Brain microvascular endothelial cell (primary cell): ENCODE measurements at regions not wholly inside any gene's neighbourhood (a gene's known extent, or its start where the extent isn't known, plus 50 kb on each side); places are given as distances from the start of the nearest gene placed in this dataset.
"Not testable (repeated sequence)": the region's sequence is repeated elsewhere in the genome, so short reads cannot be mapped to it uniquely, and the experiment has no call there.

Source experiments
- DNase-seq: peaks from one replicate; pipeline ENCODE4 v3.0.0-alpha.2; 2020
- H3K27ac ChIP-seq: fragments of 250-450 bp; sonication (Bioruptor Pico); 2 replicates; pipeline ENCODE4 v1.5.1; 2020; ENCODE audit warnings: mild to moderate bottlenecking, moderate library complexity
- H3K27me3 ChIP-seq: fragments of 250-450 bp; sonication (Bioruptor Pico); replicated peaks from 2 replicates; pipeline ENCODE4 v1.5.1; 2020; ENCODE audit warnings: mild to moderate bottlenecking
- H3K36me3 ChIP-seq: fragments of 250-450 bp; sonication (Bioruptor Pico); replicated peaks from 2 replicates; pipeline ENCODE4 v1.5.1; 2020; ENCODE audit warnings: mild to moderate bottlenecking
- H3K4me3 ChIP-seq: 2 replicates; pipeline ENCODE4 v1.5.1; 2011; ENCODE audit warnings: low read depth, mild to moderate bottlenecking, control low read depth, low read length, moderate library complexity
- CTCF ChIP-seq: IDR thresholded peaks from 2 replicates; pipeline ENCODE4 v1.5.1; 2011; ENCODE audit warnings: low read depth, mild to moderate bottlenecking, moderate library complexity, low read length, control low read depth, inconsistent platforms; ENCODE audit errors: missing control alignments
- in situ Hi-C: cut with HindIII; loops from 2 replicates; pipeline ENCODE4 v1.10.0; 2017; ENCODE audit warnings: low sequenced_read_pairs, low pct_ligation_motif_present

- TF ChIP-seq CTCF, result no peak
- peak overlapping the region; percentile 84 for H3K27ac ChIP-seq
- in situ Hi-C loops, result no loop called here
- H3K4me3 ChIP-seq, result no peak overlapping the region
- H3K36me3 ChIP-seq, result no peaks in the 10 kb centered on the region
- H3K27me3 ChIP-seq, result no peaks in the 10 kb centered on the region
- peak; percentile 35 for DNase-seq
Observed at GRCh38 chr9:22214021-22214420, 204.9 kb upstream of the CDKN2B start.

GRCh38 chr9:22214497-22215031, 205.5 kb upstream of the CDKN2B start:
- no peaks in the 10 kb centered on the region for H3K27me3 ChIP-seq
- DNase-seq, result peak; percentile 49

GRCh38 chr9:22215521-22215920, 206.4 kb upstream of the CDKN2B start:
- Histone ChIP-seq H3K4me3 (no peak overlapping the region), H3K36me3 (no peaks in the 10 kb centered on the region), H3K27me3 (no peaks in the 10 kb centered on the region), H3K27ac (peak overlapping the region; percentile 84)
- in situ Hi-C loops, result no loop called here
- no peak for DNase-seq
- no peak for TF ChIP-seq CTCF

More at GRCh38 chr9:22214497-22215031, 205.5 kb upstream of the CDKN2B start:
- Histone ChIP-seq H3K36me3 (no peaks in the 10 kb centered on the region), H3K4me3 (no peak overlapping the region), H3K27ac (peak overlapping the region; percentile 84)
- in situ Hi-C loops, result no loop called here
- no peak for TF ChIP-seq CTCF

- peak; percentile 63 for DNase-seq
- no peaks in the 10 kb centered on the region for H3K27me3 ChIP-seq
- in situ Hi-C loops, result no loop called here
- TF ChIP-seq CTCF, result peak; percentile 19
- H3K4me3 ChIP-seq, result no peak overlapping the region
- no peak overlapping the region for H3K27ac ChIP-seq
- H3K36me3 ChIP-seq, result no peaks in the 10 kb centered on the region
Observed at GRCh38 chr9:22216730-22217172, 207.6 kb upstream of the CDKN2B start.

GRCh38 chr9:22217254-22217653, 208.1 kb upstream of the CDKN2B start:
- no peak for DNase-seq
- in situ Hi-C loops, result no loop called here
- Histone ChIP-seq H3K27ac (no peak overlapping the region), H3K27me3 (no peaks in the 10 kb centered on the region), H3K36me3 (no peaks in the 10 kb centered on the region), H3K4me3 (no peak overlapping the region)
- TF ChIP-seq CTCF, result peak; percentile 0

GRCh38 chr9:22225856-22226255, 216.8 kb upstream of the CDKN2B start:
- in situ Hi-C loops, result loop anchor here (25.0 kb wide), 1 partner anchor 189 kb away; no protein-coding TSS in a partner anchor
- not testable (repeated sequence) for H3K36me3 ChIP-seq, H3K4me3 ChIP-seq, H3K27ac ChIP-seq, H3K27me3 ChIP-seq, DNase-seq
